ENCODE measurements at regions not wholly inside any gene's neighbourhood (a gene's known extent, or its start where the extent isn't known, plus 50 kb on each side); places are given as distances from the start of the nearest gene placed in this dataset.
"Not testable (repeated sequence)": the region's sequence is repeated elsewhere in the genome, so short reads cannot be mapped to it uniquely, and the experiment has no call there.

GRCh38 chr7:114364151-114364550 is 50.5 kb upstream of the FOXP2 start:
- no peak for DNase-seq

GRCh38 chr7:114363292-114363691 is 51.3 kb upstream of the FOXP2 start:
- DNase-seq, result no peak

GRCh38 chr7:114358911-114359310 is 55.7 kb upstream of the FOXP2 start:
- no peak for DNase-seq

DNA sequence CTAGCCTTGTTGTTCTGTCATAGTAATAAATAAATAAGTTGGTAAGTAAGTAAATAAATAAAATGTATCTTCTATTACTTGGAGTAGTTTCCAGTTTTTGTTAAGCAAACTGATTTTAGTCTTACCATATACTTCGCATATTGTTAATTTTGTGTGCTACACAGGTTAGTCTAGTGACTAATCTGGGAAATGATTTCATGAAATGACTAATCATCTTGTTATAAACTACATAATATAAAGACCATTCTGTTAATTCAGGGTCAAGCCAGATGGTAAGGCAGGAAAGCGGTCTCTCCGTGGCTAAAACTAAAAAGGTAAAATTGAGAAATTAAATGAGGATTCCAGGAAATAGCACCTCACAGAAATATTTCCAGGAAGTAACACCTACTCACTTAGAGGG is 58.5 kb upstream of the FOXP2 start:
- no peak for DNase-seq

- DNase-seq, result peak; percentile 29
Measured at GRCh38 chr7:114354306-114354705, 60.3 kb upstream of the FOXP2 start.

- no peak for DNase-seq
Measured at GRCh38 chr7:114345494-114345893, 69.1 kb upstream of the FOXP2 start.

DNA sequence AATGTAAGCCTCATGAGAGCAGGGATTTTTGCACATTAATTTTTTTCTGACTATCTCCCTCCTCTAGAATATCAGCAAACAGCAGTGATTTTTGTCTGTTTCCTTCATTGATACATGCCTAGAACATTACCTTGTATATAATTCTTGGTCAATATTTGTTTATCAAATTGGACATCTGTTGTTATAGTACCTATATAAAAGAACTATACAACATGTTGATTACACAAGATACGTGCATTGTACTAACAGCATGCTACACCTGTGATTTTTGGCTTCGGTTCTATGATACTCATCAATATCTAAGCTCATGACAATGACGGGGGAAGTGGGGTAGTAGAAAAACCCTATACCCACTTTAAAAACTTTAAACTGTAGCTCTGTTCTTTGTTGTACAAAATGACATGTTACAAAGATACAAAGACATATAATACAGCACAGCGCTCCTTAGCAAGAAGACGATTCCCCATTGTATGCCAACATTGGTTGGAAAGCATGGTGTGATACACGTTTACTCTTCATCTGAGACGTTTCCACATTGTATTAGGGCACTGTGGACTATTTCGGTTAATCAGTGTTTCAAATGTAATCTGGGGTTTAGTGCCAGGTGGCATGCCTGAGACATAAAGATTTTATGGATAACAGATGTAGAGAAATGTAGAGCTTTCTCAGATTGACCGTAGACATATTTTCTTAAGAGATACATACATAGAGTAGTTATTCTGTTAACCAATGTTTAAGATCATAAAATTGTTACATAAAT is 70.5 kb upstream of the FOXP2 start:
- DNase-seq, result no peak

- no peak for DNase-seq
Measured at GRCh38 chr7:114342431-114343179, 72.0 kb upstream of the FOXP2 start.

GRCh38 chr7:114341648-114342047 is 73.0 kb upstream of the FOXP2 start:
- no peak for DNase-seq

DNA sequence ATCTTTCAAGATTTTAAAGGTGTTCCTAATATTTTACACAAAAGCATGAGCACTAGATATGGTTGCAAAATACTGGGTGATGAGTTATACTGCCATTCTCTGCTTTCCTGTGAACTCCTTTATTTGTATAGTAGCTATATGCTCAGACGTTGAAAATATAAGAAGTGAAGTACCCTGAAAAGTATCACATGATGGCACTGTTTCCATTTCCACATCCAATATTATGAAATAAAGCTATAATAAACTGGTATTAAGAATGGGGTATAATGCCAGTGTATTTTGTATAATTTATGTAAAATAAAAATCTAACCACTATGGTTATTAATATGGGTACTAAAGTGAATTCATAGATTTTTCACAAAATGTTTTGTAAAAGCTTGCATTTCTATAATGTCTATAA is 79.6 kb upstream of the FOXP2 start:
- DNase-seq, result peak; percentile 7

DNA sequence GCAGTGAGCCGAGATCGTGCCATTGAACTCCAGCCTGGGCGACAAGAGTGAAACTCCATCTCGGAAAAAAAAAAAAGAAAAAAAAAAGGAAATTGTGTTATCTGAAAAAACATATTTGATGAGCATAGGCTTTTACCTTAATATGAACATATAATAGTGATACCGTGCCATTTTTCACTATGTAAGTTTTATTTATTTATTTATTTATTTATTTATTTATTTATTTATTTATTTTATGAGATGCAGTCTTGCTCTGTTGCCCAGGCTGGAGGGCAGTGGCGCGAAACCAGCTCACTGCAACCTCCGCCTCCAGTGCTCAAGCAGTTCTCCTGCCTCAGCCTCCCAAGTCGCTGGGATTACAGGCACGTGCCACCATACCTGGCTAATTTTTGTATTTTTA is 85.2 kb upstream of the FOXP2 start:
- not testable (repeated sequence) for DNase-seq

- DNase-seq, result no peak
Measured at GRCh38 chr7:114317450-114318098, 97.0 kb upstream of the FOXP2 start.

- DNase-seq, result no peak
Measured at GRCh38 chr7:114312649-114313048, 102.0 kb upstream of the FOXP2 start.

DNA sequence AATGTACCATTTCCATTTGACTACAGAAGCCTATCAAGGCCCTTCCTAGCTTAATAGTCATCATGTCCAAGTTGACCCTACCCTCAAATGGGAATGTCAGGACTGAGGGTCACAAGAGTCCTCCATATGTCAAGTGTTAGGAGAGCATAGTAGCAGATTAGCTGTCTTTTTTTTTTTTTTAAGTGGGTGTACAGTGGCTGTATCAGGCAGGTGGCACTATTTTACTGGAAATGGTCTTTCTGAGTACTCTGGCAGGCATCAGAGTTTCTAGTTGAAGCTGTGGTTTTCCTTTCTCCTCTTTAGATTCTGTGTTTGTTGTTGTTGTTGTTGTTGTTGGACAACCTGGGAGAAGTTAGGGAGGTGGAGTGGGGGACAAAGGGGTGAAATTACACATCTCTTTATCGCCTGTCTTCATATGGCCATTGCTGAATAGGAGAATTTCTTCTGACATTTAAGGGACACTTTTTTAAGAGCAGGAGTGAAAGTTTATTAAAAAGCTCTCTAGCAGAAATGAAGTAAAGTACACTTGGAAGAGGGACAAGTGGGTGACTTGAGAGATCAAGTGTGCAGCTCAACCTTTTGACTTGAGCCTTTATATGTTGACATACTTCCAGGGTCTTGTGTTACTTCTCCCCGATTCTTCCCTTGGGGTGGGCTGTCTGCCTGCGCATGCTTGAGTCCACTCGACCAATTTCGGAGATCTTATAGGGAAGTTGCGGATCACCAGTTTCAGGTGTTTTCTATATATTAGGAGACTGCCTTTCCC is 104.1 kb upstream of the FOXP2 start:
- peak; percentile 46 for DNase-seq

DNA sequence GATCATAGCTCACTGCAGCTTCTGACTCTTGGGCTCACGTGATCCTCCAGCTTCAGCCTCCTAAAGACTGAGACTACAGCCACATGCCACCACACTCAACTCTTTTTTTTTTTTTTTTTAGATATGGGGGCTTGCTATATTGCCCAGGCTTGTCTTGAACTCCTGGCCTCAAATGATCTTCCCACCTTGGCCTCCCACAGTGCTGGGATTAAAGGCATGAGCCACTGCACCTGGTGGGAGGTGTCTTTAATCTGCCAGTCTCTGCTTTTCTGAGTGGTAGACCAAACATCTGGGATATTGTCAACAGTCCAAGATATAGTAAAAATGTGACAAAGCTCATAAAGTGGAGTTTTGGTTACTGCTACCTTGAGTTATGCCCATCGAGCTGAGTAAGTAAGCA is 104.9 kb upstream of the FOXP2 start:
- no peak for DNase-seq

GRCh38 chr7:114303301-114303700 is 111.3 kb upstream of the FOXP2 start:
- no peak for DNase-seq

GRCh38 chr7:114302858-114303257 is 111.8 kb upstream of the FOXP2 start:
- DNase-seq, result no peak

- DNase-seq, result no peak
Measured at GRCh38 chr7:114298011-114298410, 116.6 kb upstream of the FOXP2 start.

GRCh38 chr7:114297121-114297520 is 117.5 kb upstream of the FOXP2 start:
- no peak for DNase-seq

GRCh38 chr7:114295522-114295921 is 119.1 kb upstream of the FOXP2 start:
- DNase-seq, result no peak

DNA sequence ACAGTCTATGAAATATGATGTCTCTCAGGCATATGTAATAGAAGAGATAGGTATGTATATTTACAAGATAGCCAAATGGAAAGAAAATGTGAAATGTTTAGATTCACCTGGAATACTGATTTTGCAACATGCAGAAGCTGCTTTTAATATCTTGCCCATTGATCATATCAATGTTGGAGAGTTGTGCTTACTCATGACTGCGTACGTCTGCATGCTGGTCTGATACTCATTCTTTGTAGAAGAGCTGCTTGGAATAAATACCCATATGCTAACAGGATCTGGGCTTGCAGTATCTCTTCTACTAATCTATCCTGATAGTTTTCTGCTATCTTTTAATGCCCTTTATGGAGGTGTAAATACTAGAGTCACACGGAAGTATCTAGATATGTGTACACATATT is 120.6 kb upstream of the FOXP2 start:
- DNase-seq, result no peak

DNA sequence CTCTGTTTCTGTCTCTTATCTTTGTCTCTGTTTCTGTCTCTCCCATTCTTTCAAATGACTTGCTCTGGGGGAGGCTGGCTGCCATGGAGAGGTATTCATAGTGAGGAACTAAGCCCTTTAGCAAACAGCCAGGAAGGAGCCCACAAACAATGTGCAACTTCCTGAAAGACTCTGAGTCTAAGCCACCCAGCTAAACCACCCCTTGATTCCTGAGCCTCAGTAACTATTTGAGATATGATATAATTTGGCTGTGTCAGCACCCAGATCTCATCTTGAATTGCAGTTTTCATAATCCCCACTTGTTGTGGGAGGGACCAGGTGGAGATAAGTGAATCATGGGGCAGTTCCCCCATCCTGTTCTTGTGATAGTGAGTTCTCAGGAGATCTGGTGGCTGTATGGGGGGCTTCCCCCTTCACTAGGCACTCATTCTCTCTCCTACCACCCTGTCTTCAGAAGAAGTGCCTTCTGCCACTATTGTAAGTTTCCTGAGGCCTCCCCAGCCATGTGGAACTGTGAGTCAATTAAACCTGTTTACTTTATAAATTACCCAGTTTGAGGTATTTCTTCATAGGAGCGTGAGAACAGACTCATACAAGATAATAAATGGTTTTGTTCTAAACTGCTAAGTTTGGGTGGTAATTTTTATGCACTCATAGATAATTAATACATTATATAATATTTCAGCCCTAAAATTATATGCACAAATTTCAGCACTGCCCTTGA is 121.2 kb upstream of the FOXP2 start:
- DNase-seq, result no peak

DNA sequence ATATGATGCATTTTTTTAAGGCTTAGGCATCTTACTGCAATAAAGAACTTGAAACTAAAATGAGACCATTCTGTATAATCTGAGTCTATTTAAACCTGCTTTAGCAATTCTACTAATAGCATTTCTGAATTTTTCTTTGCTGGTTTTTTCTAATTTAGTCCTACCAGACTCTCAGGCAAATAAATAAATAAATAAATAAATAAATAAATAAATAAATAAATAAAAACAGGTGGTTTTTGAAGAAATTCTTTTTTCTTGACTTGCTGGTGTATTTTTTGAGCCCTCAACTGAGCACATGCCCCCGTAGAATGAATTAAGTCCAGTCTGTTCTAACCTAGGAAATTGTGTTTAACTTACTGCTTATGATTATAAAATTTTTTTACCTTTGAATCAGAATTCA is 134.7 kb upstream of the FOXP2 start:
- DNase-seq, result no peak
